Hepatocyte (in vitro differentiated cells): ENCODE measurements at regions not wholly inside any gene's neighbourhood (a gene's known extent, or its start where the extent isn't known, plus 50 kb on each side); places are given as distances from the start of the nearest gene placed in this dataset.

ENCODE experiments used
- DNase-seq: peaks from one replicate; pipeline ENCODE4 v3.0.0-alpha.2; 2016; ENCODE audit warnings: low spot score
- H2AFZ ChIP-seq: fragments of 200-600 bp; sonication (generic); 2 replicates; pipeline ENCODE4 v1.6.0; 2016; ENCODE audit warnings: antibody characterized with exemption, mild to moderate bottlenecking
- H3K27ac ChIP-seq: fragments of 200-600 bp; sonication (generic); 2 replicates; pipeline ENCODE4 v1.5.1; 2016; ENCODE audit warnings: mild to moderate bottlenecking
- H3K27me3 ChIP-seq: fragments of 200-600 bp; sonication (generic); 2 replicates; pipeline ENCODE4 v1.6.1; 2016
- H3K36me3 ChIP-seq: fragments of 200-600 bp; sonication (generic); replicated peaks from 2 replicates; pipeline ENCODE4 v1.5.1; 2016; ENCODE audit warnings: low read depth; ENCODE audit not compliant: insufficient read depth
- H3K4me1 ChIP-seq: fragments of 200-600 bp; sonication (generic); 2 replicates; pipeline ENCODE4 v1.5.1; 2016; ENCODE audit warnings: mild to moderate bottlenecking, moderate library complexity; ENCODE audit not compliant: insufficient read depth
- H3K4me2 ChIP-seq: fragments of 200-600 bp; sonication (generic); 2 replicates; pipeline ENCODE4 v1.6.0; 2016
- H3K4me3 ChIP-seq: fragments of 200-600 bp; sonication (generic); 2 replicates; pipeline ENCODE4 v1.5.1; 2016; ENCODE audit warnings: mild to moderate bottlenecking
- H3K79me2 ChIP-seq: fragments of 200-600 bp; sonication (generic); 2 replicates; pipeline ENCODE4 v1.6.0; 2017; ENCODE audit warnings: mild to moderate bottlenecking
- H3K9me2 ChIP-seq: fragments of 200-600 bp; sonication (generic); replicated peaks from 2 replicates; pipeline ENCODE4 v1.6.0; 2017; ENCODE audit warnings: mild to moderate bottlenecking; ENCODE audit not compliant: insufficient read depth
- H3K9me3 ChIP-seq: fragments of 200-600 bp; sonication (generic); 2 replicates; pipeline ENCODE4 v1.5.1; 2016; ENCODE audit warnings: low read depth, mild to moderate bottlenecking
- H4K20me1 ChIP-seq: fragments of 200-600 bp; sonication (generic); 2 replicates; pipeline ENCODE4 v1.6.0; 2016; ENCODE audit warnings: mild to moderate bottlenecking; ENCODE audit not compliant: insufficient read depth, poor library complexity, severe bottlenecking
- EZH2 ChIP-seq: fragments of 200-600 bp; sonication (generic); IDR thresholded peaks from 2 replicates; pipeline ENCODE4 v1.6.1; 2016; ENCODE audit warnings: antibody characterized with exemption, mild to moderate bottlenecking, borderline replicate concordance
- EZH2phosphoT487 ChIP-seq: fragments of 200-600 bp; sonication (generic); IDR thresholded peaks from one replicate; pipeline ENCODE4 v1.6.1; 2018; ENCODE audit warnings: antibody characterized with exemption, mild to moderate bottlenecking, low read depth, moderate library complexity; ENCODE audit not compliant: unreplicated experiment, severe bottlenecking
- WGBS: methylation state at CpG from one replicate; pipeline ENCODE4 v1.1.6; 2016; ENCODE audit warnings: low lambda C conversion rate; ENCODE audit errors: missing lambda C conversion rate; 5-methylcytosine and 5-hydroxymethylcytosine counted together
- TF ChIP-seq, protein P1 (sequence below): fragments of 200-600 bp; sonication (generic); IDR thresholded peaks from 2 replicates; pipeline ENCODE4 v1.5.1; 2016; ENCODE audit warnings: antibody characterized with exemption, mild to moderate bottlenecking; ENCODE audit not compliant: poor library complexity

DNA sequence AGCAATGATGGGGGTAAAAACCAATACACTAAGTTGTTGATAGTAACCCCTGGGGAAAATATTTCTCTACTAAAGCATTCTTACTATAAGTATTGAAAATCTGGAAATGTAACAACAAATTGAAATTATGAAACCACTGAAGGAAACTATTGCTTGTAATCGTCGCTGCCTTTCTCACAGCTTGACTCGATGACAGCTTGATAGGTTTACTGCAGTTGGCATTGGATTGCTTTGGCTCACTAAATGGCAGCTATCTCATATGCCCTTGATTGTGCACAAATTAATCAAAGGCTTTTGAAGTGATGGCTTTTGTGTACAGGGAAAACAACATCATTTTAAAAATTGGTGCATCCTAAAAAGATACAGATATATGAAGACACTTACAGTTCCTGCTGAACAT, 419.6 kb upstream of the TENM3 start:
- Histone ChIP-seq H3K79me2 (no peaks in the 10 kb centered on the region), H3K4me1 (no peaks in the 10 kb centered on the region), H3K36me3 (no peaks in the 10 kb centered on the region), H3K27ac (no peak overlapping the region), H2AFZ (no peak overlapping the region), H3K4me2 (no peak overlapping the region), H4K20me1 (no peaks in the 10 kb centered on the region), H3K9me2 (no peaks in the 10 kb centered on the region), H3K27me3 (peaks cover 14% of the 10 kb centered on the region), H3K4me3 (no peak overlapping the region), H3K9me3 (no peaks in the 10 kb centered on the region)
- TF ChIP-seq EZH2phosphoT487 (no peak), EZH2 (no peak)
- TF ChIP-seq, protein P1, sequence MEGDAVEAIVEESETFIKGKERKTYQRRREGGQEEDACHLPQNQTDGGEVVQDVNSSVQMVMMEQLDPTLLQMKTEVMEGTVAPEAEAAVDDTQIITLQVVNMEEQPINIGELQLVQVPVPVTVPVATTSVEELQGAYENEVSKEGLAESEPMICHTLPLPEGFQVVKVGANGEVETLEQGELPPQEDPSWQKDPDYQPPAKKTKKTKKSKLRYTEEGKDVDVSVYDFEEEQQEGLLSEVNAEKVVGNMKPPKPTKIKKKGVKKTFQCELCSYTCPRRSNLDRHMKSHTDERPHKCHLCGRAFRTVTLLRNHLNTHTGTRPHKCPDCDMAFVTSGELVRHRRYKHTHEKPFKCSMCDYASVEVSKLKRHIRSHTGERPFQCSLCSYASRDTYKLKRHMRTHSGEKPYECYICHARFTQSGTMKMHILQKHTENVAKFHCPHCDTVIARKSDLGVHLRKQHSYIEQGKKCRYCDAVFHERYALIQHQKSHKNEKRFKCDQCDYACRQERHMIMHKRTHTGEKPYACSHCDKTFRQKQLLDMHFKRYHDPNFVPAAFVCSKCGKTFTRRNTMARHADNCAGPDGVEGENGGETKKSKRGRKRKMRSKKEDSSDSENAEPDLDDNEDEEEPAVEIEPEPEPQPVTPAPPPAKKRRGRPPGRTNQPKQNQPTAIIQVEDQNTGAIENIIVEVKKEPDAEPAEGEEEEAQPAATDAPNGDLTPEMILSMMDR, result no peak
- DNase-seq, result no peak
- 79% methylated on average over 3 of the region's 3 CpGs for WGBS

DNA sequence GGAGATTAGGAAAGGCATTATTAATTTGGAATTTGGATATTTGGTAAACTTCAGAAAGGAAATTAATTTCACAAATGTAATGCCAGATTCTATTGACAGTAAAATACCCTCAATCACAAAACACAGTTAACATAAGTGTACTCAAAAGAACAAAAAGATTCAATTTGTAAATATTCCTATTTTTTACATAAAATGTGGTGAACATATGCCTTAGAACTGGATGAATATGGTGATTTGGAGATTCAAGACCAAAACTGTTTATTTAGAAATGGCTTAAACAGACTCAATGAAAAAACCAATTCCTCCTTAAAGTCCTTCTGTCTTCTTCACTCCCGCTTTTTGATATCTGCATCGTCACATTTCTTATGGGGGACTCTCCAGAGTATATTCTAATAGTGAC, 417.6 kb upstream of the TENM3 start:
- no peaks in the 10 kb centered on the region for H3K36me3 ChIP-seq
- no peak overlapping the region for H3K27ac ChIP-seq
- WGBS, result 93% methylated on average over 2 of the region's 2 CpGs
- H4K20me1 ChIP-seq, result no peaks in the 10 kb centered on the region
- H3K9me2 ChIP-seq, result no peaks in the 10 kb centered on the region
- H3K27me3 ChIP-seq, result peaks cover 14% of the 10 kb centered on the region
- DNase-seq, result no peak
- TF ChIP-seq EZH2phosphoT487 (no peak), EZH2 (no peak)
- TF ChIP-seq, protein P1, result no peak
- H3K79me2 ChIP-seq, result no peaks in the 10 kb centered on the region
- H3K4me3 ChIP-seq, result no peak overlapping the region
- no peak overlapping the region for H3K4me2 ChIP-seq
- H3K4me1 ChIP-seq, result no peaks in the 10 kb centered on the region
- no peaks in the 10 kb centered on the region for H3K9me3 ChIP-seq
- H2AFZ ChIP-seq, result no peak overlapping the region

DNA sequence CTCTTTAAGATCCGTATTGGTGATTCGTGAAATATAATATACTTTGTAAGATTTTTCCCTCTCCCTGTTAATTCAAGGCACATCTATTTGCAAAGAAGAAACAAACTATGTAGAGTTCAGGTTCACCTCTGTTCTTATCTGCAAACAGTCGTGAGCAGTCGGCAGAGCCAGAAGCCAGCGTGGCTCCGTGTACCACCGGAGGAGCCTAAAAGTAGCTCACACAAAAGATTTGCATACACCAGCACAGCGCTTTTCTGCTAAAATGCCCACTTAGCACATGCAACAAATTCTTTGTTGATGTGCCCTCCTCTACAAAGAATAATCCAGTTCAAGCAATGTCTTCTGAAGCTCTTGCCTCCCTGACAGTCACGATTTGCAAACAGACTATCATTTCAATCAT, 416.0 kb upstream of the TENM3 start:
- WGBS, result 53% methylated on average over 9 of the region's 9 CpGs
- Histone ChIP-seq H3K4me2 (no peak overlapping the region), H3K79me2 (no peaks in the 10 kb centered on the region), H3K36me3 (no peaks in the 10 kb centered on the region), H2AFZ (no peak overlapping the region), H3K9me2 (no peaks in the 10 kb centered on the region), H3K27me3 (peaks cover 14% of the 10 kb centered on the region), H4K20me1 (no peaks in the 10 kb centered on the region), H3K4me1 (no peaks in the 10 kb centered on the region), H3K4me3 (no peak overlapping the region), H3K27ac (no peak overlapping the region), H3K9me3 (no peaks in the 10 kb centered on the region)
- DNase-seq, result no peak
- TF ChIP-seq, protein P1, result no peak
- no peak for TF ChIP-seq EZH2
- no peak for TF ChIP-seq EZH2phosphoT487
